ENCODE measurements at regions not wholly inside any gene's neighbourhood (a gene's known extent, or its start where the extent isn't known, plus 50 kb on each side); places are given as distances from the start of the nearest gene placed in this dataset.

DNA sequence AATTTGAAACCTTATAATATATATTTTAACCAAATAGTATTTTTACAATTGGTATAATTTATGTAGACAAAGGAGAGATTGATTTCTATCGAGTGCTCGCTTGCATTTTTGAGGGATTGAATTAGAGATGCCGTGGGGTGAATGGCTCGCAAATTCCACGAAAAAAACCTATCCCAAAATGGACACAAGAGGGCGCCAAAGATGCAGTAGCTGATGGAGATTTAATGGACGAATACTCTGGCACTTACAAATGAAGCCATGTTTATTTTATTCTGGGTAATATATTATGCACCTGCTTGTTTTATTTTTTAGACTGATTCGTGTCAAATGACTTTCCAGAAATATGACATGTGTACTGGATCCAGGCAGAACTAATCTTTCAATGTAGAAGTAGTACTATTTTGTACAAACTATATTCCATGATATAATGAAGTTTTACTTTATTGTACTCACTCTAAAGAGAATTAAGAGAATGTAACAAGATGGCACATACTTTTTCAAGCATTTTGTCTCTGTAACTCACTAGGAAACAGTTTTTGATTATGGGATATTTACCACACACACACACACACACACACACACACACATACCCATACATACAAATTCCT lies 505.4 kb downstream of the PLCL1 start:
- TF ChIP-seq, protein P1, sequence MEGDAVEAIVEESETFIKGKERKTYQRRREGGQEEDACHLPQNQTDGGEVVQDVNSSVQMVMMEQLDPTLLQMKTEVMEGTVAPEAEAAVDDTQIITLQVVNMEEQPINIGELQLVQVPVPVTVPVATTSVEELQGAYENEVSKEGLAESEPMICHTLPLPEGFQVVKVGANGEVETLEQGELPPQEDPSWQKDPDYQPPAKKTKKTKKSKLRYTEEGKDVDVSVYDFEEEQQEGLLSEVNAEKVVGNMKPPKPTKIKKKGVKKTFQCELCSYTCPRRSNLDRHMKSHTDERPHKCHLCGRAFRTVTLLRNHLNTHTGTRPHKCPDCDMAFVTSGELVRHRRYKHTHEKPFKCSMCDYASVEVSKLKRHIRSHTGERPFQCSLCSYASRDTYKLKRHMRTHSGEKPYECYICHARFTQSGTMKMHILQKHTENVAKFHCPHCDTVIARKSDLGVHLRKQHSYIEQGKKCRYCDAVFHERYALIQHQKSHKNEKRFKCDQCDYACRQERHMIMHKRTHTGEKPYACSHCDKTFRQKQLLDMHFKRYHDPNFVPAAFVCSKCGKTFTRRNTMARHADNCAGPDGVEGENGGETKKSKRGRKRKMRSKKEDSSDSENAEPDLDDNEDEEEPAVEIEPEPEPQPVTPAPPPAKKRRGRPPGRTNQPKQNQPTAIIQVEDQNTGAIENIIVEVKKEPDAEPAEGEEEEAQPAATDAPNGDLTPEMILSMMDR (IDR thresholded peaks at IDR 0.05; ENCODE audit: extremely low read depth in 1 of 2, insufficient read depth in 1 of 2, low read depth in 1 of 2, low read length in 2 of 2): peak; percentile 71
- no peak for TF ChIP-seq POLR2A (IDR thresholded peaks at IDR 0.05; ENCODE audit: low read depth, low read length)
